HuH-7.5 (cell line): ENCODE measurements at regions not wholly inside any gene's neighbourhood (a gene's known extent, or its start where the extent isn't known, plus 50 kb on each side); places are given as distances from the start of the nearest gene placed in this dataset.

Experiments used
- DNase-seq: peaks from one replicate; pipeline ENCODE4 v3.0.0; 2011; ENCODE audit warnings: low spot score

GRCh38 chr4:163622379-163623035, 128.0 kb downstream of the TMA16 start:
- no peak for DNase-seq

DNA sequence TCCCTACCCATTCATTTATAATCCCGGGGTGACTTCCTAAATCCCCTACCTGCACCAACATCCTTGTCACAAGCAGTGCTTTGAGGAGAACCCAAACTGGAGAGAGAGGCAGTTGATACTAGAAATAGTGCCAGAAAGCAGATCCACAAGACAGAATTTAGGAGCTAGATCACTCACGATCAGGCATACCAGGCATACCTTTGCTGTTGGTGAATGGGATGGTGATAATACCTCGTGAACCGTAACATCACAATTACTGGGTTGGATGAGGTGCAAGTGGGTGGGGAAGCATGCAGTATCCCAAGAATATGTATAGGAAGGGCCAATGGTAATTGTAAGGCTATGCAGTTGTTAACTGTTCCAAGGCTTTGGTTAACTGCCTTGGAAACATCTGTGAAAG, 129.3 kb downstream of the TMA16 start:
- DNase-seq, result no peak

DNA sequence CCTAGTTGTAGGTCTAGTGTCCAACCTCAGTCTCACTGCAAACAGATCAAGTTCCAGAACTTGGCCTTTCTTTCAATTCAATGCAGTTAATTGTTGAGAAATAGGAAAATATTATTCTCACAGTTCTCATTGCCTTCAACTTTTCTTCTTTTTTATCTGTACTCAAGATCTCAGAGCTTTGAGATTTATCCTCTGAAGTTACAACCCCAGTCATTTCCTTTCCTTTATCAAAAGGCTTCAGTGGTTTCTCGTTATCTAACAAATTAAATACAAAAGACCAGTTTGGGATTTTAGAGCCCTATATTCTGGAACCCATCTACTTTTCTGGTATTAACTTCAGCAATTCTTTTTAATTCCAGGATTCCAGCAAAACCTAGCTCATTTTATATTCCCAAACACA, 130.2 kb downstream of the TMA16 start:
- no peak for DNase-seq

- no peak for DNase-seq
Observed at GRCh38 chr4:163631288-163631687, 136.8 kb downstream of the TMA16 start.

GRCh38 chr4:163638909-163639308, 144.4 kb downstream of the TMA16 start:
- DNase-seq, result no peak

DNA sequence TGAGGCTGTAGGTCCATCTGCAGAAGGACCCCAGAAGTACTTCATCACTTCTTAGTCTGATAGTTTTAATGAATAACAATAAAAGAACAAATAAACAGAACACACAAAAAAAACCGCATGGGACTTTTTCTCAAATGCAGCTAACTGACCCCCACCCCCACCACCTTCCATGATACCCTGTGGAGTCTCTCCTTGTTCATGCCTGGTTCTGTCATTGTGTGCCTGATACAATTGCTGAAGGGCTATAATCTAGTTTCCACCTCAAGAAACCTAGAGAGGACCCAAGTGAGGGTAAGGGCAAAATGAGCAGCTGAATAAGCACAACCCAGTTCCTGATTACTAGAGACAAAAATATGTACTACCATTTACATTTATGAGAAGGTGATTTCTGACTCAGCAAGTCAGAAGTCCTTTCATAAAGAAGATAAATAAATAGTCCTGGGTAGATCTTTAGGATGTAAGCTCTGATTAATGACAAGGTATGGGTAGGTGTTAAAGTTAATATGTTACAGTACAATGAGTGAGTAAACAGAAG, 155.1 kb downstream of the TMA16 start:
- no peak for DNase-seq

DNA sequence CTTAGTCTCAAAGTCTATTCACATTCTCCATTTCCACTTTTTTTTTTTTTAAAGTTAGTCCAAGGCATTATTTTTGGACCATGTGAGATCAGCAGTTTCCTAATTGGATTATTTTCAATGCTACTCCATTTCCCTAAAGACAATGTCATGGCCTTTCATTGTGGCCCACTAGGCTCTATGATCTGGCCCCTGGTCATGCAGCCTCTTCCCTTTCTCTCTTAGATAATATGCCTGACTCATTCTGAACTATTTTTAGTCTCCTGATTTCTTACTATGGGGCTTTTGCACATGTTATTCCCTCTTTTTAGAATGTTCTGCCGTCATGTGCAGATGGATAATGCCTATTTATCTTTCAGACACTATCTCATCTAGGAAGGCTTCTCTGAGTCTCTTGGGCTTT, 157.3 kb downstream of the TMA16 start:
- no peak for DNase-seq

GRCh38 chr4:163654621-163655020, 160.1 kb downstream of the TMA16 start:
- no peak for DNase-seq

- no peak for DNase-seq
Observed at GRCh38 chr4:163660636-163661035, 166.1 kb downstream of the TMA16 start.

DNA sequence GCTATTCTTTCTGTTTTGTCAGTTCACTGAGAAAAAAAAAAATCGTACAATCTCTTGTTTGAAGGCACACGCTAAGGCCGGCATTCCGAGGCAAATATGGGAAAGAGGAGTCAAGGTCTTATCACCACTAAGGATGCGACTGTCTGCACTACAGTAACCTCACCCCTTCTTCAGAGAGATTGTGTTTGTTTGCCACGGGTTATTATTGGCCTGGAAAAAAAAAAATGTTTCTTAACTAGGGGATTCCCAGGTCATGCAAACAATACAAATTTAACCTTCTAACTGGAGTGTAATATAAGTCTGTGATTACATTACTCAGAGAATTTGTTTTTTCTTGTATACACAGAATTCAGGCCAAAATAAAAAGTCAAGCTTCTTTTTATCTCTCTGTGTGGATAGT, 168.3 kb downstream of the TMA16 start:
- DNase-seq, result no peak

DNA sequence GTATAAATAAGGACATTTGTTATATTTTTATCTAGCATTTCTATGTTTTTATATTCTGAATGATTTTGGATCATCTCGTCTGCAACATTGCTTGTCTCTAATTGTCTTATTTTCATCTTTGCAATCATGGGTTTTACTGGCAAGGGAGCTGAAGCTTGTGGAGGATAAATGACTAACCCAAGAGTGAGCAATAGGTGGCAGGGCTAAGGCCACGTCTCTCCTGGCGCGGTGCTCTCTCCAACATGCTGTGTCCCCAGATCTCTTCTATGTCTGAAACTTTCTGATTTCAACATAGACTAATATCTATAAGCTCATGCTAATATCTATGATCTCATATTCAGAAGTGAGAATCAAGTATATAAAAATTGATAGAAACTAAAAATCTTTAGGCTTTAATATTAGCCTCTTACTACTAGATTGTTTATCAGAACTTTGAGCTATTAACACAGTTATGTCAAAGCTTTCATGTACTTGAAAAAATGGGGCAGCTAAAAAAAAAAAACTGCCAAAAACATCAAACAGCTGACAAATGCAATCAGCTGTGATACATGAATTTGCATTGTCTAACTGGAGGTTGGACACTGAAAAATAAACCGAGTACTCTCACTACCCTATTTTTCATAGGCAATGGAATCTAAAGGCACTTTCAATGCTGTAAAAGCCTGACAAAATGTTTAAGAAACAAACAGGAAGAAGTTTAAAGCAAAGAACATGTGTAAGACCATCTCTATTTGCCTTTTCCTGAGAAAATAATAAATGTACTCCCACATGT, 169.2 kb downstream of the TMA16 start:
- no peak for DNase-seq

DNA sequence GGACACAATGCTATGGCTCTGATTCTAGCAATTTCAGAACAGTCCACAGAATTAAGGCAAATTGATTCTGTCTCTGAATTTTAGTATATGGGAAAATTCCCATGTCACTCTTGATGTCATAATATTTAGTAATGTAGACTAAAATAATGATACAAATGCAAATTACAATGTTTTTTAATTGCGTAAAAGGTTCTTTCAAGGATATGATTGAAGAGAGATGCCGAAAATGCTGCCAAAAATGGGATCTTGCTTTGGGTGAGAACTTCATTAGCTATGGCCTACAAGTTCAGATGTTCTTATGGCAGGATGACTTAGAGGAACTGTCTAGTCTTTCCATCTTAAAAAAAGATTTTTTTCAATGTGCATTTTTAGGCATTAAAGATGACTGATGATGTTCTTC, 170.6 kb downstream of the TMA16 start:
- DNase-seq, result no peak

DNA sequence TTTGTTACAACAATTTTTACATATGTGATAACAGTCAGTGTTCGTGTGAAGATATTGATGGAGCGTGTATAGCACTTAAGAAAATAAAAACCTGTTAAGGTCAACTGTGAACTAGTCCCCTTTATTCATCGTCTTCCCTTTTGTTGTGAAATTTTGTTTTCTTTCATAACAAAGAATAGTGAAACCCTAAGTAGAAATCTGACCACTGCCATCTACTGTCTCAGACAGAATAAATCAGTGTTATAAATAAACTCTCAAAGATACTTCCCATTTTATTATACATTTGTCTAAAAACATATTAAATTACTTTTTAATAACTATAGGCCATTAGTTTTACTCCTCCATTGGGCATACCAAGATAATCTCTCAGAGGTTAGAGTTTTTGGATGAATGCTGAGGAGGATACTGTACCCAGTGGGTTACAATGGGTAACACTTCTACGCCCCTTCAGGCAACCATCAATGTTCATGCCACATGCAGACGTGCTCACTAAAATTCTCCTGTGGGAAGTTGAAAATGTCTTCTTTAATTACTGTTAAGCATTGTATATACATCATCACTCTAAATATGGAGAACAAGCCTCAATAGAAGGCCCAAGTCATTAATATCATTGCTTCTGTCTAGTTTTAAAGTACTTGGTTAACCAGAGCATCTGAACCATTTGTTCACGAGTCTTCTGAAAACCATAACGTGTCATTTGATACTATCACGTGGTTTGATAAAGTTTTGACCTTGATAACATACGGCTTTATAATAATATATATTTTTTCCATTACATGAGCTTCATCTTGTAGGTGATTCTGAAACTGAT, 171.2 kb downstream of the TMA16 start:
- DNase-seq, result no peak

DNA sequence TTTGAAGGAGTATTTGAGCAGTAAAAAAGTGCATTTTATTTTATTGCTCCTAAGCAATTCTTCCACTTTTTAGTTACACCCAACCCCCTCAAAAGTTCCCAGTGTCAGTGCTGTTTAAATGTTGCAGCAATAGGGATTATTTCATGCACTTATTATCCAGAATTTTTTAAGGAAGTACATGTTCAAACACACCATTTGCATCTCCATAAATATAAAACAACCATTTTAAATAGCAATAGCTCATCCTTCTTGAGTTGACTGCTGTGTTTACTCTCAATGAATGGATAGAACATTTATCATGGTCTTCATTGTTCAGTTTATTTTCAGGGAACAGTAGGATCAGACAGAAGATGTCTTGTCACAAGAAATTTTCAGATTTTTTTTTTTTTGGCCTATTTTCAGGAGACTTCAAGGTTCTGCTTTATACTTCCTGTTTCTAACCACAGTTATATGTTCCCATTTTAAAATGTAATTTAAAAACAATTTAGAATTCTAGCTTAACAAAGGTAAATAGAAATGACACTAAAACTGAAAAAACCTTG, 171.9 kb downstream of the TMA16 start:
- DNase-seq, result no peak

- no peak for DNase-seq
Observed at GRCh38 chr4:163672751-163673150, 178.3 kb downstream of the TMA16 start.

DNA sequence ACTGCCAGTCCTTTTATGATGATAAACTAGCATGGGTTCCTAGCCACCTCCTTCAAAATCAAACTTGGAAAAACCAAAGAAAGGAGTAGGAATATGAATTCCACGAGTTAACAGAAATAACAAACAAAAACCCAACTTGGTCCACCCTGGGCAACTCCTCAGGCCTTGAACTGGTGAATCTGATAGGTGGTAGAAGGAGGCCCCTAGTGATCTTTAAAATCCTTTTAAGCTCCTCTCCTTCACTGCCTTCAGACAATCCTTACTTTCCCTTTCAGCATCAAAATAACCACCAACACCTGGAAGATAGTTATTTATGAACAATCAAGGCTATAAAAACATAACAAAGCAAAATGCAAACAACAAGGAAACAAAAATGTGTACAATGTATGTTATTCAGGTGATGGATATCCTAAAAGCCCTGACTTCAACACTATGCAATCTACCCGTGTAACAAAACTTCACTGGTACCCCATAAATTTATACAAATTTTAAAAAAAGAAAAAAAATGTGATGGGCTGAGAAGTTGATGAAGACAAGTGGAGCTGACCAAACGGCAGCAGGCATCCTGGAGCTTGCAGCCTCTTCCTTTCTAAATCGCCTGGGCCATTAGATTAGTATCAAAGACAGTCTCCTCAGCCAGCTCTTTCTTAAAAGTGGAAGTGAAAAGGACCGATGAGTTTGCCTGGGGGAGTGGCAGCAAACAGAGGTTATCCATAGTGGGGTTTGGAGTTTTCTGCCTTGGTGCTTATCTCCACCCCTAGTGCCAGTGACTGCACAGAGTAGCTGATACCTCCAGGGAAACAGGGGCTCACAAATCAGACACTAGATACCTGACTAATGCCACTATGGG, 179.6 kb downstream of the TMA16 start:
- no peak for DNase-seq

DNA sequence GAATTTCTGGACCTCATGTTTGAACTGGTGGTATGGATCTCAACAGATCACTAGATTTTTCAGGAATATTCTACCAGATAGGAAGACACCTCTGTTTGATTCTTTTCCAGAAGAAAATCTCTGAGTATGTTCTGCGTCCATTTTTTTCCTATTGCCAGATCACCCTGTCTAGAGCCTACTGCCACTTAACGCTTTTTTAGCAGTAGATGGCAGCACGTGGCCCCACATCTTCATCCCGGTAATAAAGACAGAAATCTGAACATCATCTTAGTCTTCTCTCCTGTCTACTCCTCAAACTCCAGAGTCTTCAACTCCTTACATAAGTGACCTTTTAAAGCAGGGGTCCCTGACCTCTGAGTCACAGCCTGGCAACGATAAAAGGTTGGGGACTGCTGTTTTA, 184.7 kb downstream of the TMA16 start:
- peak; percentile 4 for DNase-seq

DNA sequence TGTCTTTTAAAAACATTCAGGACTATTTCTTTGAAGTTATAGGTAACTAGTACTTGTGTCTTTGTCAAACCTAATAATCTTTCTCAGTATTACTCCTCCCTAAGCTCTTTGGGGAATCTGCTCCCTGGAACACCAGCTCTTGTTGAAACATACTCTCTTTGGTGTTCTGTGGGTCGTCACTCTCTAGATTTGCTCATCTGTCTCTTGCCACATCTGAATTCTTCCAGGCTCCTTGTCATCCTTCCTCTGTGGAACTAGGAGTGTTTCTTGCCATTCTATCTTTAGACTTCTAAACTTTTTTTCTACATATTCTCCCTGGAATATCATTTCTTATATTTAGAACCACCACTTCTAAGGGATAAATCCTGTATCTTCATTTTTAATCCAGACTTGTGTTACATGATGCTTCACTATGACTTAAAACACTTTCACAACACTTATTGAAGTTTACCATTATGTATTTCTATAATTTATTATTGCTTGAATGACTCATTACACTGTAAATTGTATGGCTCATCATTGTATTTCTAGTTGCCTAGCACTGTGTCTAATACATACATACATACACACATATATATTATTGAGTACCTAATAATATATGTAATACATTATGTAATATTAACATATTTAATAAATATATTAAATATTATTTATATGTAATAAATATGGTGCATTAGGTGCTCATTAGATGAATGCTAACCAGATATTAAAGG, 186.1 kb downstream of the TMA16 start:
- DNase-seq, result no peak

GRCh38 chr4:163681208-163681821, 186.8 kb downstream of the TMA16 start:
- no peak for DNase-seq

DNA sequence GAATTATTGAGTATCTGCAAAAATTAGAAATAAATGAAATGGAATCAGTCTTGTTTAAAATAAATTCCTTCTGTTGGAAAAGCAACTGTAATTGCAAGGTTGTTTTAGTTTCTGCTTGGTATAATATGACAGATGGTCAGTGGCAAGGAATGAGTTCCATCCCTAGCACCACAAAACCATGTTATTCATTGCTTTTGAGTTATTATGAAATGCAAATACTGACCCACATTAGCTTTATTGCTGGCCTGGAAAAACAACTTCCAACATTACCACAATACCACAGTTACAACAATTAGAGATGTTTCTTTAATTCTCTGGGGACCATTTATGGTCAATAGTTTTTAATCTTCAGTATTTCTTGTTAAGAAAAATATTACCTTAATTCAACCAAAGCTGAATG, 194.4 kb downstream of the TMA16 start:
- DNase-seq, result no peak
